ENCODE measurements at regions not wholly inside any gene's neighbourhood (a gene's known extent, or its start where the extent isn't known, plus 50 kb on each side); places are given as distances from the start of the nearest gene placed in this dataset.

- Histone ChIP-seq H3K4me3 (ENCODE audit: low read length) (no peak overlapping the region), H3K36me3 (ENCODE audit: control insufficient read depth, insufficient read depth, low read length) (no peaks in the 10 kb centered on the region), H3K9ac (ENCODE audit: low read length) (no peak overlapping the region), H3K27ac (ENCODE audit: low read depth, low read length) (no peak overlapping the region), H3K4me1 (ENCODE audit: control insufficient read depth, insufficient read depth, low read length) (no peaks in the 10 kb centered on the region), H3K27me3 (ENCODE audit: control insufficient read depth, insufficient read depth, low read length) (no peaks in the 10 kb centered on the region)
These were observed 873.7 kb upstream of the FAT3 start for GRCh38 chr11:91350931-91351330.

GRCh38 chr11:91326751-91327150 is 897.9 kb upstream of the FAT3 start:
- H3K27me3 ChIP-seq (ENCODE audit: control insufficient read depth, insufficient read depth, low read length): no peaks in the 10 kb centered on the region
- no peaks in the 10 kb centered on the region for H3K4me1 ChIP-seq (ENCODE audit: control insufficient read depth, insufficient read depth, low read length)
- H3K27ac ChIP-seq (ENCODE audit: low read depth, low read length): no peak overlapping the region
- H3K36me3 ChIP-seq (ENCODE audit: control insufficient read depth, insufficient read depth, low read length): no peaks in the 10 kb centered on the region
- no peak overlapping the region for H3K4me3 ChIP-seq (ENCODE audit: low read length)
- no peak overlapping the region for H3K9ac ChIP-seq (ENCODE audit: low read length)

- H3K4me1 ChIP-seq (ENCODE audit: control insufficient read depth, insufficient read depth, low read length): no peaks in the 10 kb centered on the region
- no peaks in the 10 kb centered on the region for H3K27me3 ChIP-seq (ENCODE audit: control insufficient read depth, insufficient read depth, low read length)
- no peaks in the 10 kb centered on the region for H3K36me3 ChIP-seq (ENCODE audit: control insufficient read depth, insufficient read depth, low read length)
- H3K27ac ChIP-seq (ENCODE audit: low read depth, low read length): no peak overlapping the region
- no peak overlapping the region for H3K9ac ChIP-seq (ENCODE audit: low read length)
- H3K4me3 ChIP-seq (ENCODE audit: low read length): no peak overlapping the region
These were observed 898.3 kb upstream of the FAT3 start for GRCh38 chr11:91326280-91326679.

GRCh38 chr11:91314521-91314920 is 910.1 kb upstream of the FAT3 start:
- H3K4me1 ChIP-seq (ENCODE audit: control insufficient read depth, insufficient read depth, low read length): no peaks in the 10 kb centered on the region
- H3K4me3 ChIP-seq (ENCODE audit: low read length): no peak overlapping the region
- H3K27me3 ChIP-seq (ENCODE audit: control insufficient read depth, insufficient read depth, low read length): no peaks in the 10 kb centered on the region
- no peak overlapping the region for H3K27ac ChIP-seq (ENCODE audit: low read depth, low read length)
- no peak overlapping the region for H3K9ac ChIP-seq (ENCODE audit: low read length)
- H3K36me3 ChIP-seq (ENCODE audit: control insufficient read depth, insufficient read depth, low read length): no peaks in the 10 kb centered on the region

DNA sequence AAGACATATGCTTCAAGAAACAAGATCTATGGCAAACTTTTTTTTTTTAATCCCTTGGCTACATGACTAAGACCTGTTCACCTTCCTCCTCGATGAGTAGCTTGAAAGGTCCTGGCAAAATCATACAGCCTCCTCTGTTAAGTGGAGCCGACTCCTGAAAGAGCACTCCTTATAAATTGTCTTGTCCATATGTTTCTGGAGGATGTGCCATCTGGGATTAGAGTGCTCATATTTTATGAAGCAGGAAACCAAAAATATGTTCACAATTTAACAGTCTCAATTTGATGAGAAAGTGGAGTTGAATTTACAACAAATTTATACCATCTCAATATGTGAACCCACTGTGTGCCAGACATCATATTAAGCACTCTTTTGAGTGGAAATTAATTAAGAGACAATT is 912.1 kb upstream of the FAT3 start:
- Histone ChIP-seq H3K27me3 (ENCODE audit: control insufficient read depth, insufficient read depth, low read length) (no peaks in the 10 kb centered on the region), H3K27ac (ENCODE audit: low read depth, low read length) (no peak overlapping the region), H3K4me1 (ENCODE audit: control insufficient read depth, insufficient read depth, low read length) (no peaks in the 10 kb centered on the region), H3K4me3 (ENCODE audit: low read length) (no peak overlapping the region), H3K36me3 (ENCODE audit: control insufficient read depth, insufficient read depth, low read length) (no peaks in the 10 kb centered on the region), H3K9ac (ENCODE audit: low read length) (no peak overlapping the region)

GRCh38 chr11:91310085-91310484 is 914.5 kb upstream of the FAT3 start:
- Histone ChIP-seq H3K4me1 (ENCODE audit: control insufficient read depth, insufficient read depth, low read length) (no peaks in the 10 kb centered on the region), H3K36me3 (ENCODE audit: control insufficient read depth, insufficient read depth, low read length) (no peaks in the 10 kb centered on the region), H3K9ac (ENCODE audit: low read length) (no peak overlapping the region), H3K27me3 (ENCODE audit: control insufficient read depth, insufficient read depth, low read length) (no peaks in the 10 kb centered on the region), H3K4me3 (ENCODE audit: low read length) (no peak overlapping the region), H3K27ac (ENCODE audit: low read depth, low read length) (no peak overlapping the region)

GRCh38 chr11:91308069-91308468 is 916.5 kb upstream of the FAT3 start:
- no peaks in the 10 kb centered on the region for H3K27me3 ChIP-seq (ENCODE audit: control insufficient read depth, insufficient read depth, low read length)
- H3K27ac ChIP-seq (ENCODE audit: low read depth, low read length): no peak overlapping the region
- no peaks in the 10 kb centered on the region for H3K4me1 ChIP-seq (ENCODE audit: control insufficient read depth, insufficient read depth, low read length)
- no peak overlapping the region for H3K9ac ChIP-seq (ENCODE audit: low read length)
- no peak overlapping the region for H3K4me3 ChIP-seq (ENCODE audit: low read length)
- no peaks in the 10 kb centered on the region for H3K36me3 ChIP-seq (ENCODE audit: control insufficient read depth, insufficient read depth, low read length)

DNA sequence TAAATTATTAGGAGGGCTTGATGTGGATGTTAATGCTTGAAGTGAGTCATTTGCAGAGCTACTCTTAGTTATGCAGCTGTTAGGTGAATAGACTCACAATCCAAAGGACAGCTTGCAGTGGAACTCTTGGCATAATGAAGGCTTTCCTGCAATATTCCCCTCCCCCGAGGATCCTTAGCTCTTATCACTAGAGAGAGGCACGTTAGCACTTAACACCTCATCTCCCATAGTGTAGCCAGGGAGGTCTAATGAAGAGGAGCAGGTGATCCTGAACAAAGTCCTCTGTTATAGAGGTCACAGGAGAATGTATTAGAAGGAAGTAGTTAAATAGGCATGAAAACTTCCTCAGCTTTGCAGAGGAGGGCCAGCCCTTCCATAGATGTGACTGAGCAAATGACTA is 919.2 kb upstream of the FAT3 start:
- H3K36me3 ChIP-seq (ENCODE audit: control insufficient read depth, insufficient read depth, low read length): no peaks in the 10 kb centered on the region
- H3K27ac ChIP-seq (ENCODE audit: low read depth, low read length): no peak overlapping the region
- H3K27me3 ChIP-seq (ENCODE audit: control insufficient read depth, insufficient read depth, low read length): no peaks in the 10 kb centered on the region
- H3K4me1 ChIP-seq (ENCODE audit: control insufficient read depth, insufficient read depth, low read length): no peaks in the 10 kb centered on the region
- no peak overlapping the region for H3K4me3 ChIP-seq (ENCODE audit: low read length)
- H3K9ac ChIP-seq (ENCODE audit: low read length): no peak overlapping the region

DNA sequence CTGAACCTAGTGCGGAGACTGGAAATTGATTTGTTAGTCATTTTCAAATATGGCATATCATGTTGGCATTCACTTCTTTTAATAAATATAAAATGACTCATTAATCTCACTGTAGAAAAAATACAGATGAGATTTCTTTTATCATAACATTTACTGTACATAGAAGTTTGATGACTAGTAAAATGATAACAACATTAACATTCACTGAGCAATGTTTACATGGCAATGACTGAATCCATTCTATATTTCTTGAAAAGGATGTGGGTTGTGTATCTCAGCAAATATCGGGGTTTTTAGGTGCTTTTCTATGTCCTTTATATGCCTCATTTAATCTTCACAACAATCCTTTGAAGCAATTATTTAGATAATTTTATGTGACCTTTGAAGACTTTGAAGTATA is 920.9 kb upstream of the FAT3 start:
- no peak overlapping the region for H3K9ac ChIP-seq (ENCODE audit: low read length)
- H3K4me3 ChIP-seq (ENCODE audit: low read length): no peak overlapping the region
- no peak overlapping the region for H3K27ac ChIP-seq (ENCODE audit: low read depth, low read length)
- no peaks in the 10 kb centered on the region for H3K27me3 ChIP-seq (ENCODE audit: control insufficient read depth, insufficient read depth, low read length)
- H3K36me3 ChIP-seq (ENCODE audit: control insufficient read depth, insufficient read depth, low read length): no peaks in the 10 kb centered on the region
- no peaks in the 10 kb centered on the region for H3K4me1 ChIP-seq (ENCODE audit: control insufficient read depth, insufficient read depth, low read length)

- Histone ChIP-seq H3K9ac (ENCODE audit: low read length) (no peak overlapping the region), H3K36me3 (ENCODE audit: control insufficient read depth, insufficient read depth, low read length) (no peaks in the 10 kb centered on the region), H3K27ac (ENCODE audit: low read depth, low read length) (no peak overlapping the region), H3K4me1 (ENCODE audit: control insufficient read depth, insufficient read depth, low read length) (no peaks in the 10 kb centered on the region), H3K4me3 (ENCODE audit: low read length) (no peak overlapping the region), H3K27me3 (ENCODE audit: control insufficient read depth, insufficient read depth, low read length) (no peaks in the 10 kb centered on the region)
These were observed 924.6 kb upstream of the FAT3 start for GRCh38 chr11:91299980-91300379.

GRCh38 chr11:91296629-91297028 is 928.0 kb upstream of the FAT3 start:
- Histone ChIP-seq H3K27ac (ENCODE audit: low read depth, low read length) (no peak overlapping the region), H3K36me3 (ENCODE audit: control insufficient read depth, insufficient read depth, low read length) (no peaks in the 10 kb centered on the region)

GRCh38 chr11:91295591-91295990 is 929.0 kb upstream of the FAT3 start:
- Histone ChIP-seq H3K27ac (ENCODE audit: low read depth, low read length) (no peak overlapping the region), H3K4me3 (ENCODE audit: low read length) (no peak overlapping the region), H3K9ac (ENCODE audit: low read length) (no peak overlapping the region), H3K4me1 (ENCODE audit: control insufficient read depth, insufficient read depth, low read length) (no peaks in the 10 kb centered on the region), H3K27me3 (ENCODE audit: control insufficient read depth, insufficient read depth, low read length) (no peaks in the 10 kb centered on the region), H3K36me3 (ENCODE audit: control insufficient read depth, insufficient read depth, low read length) (no peaks in the 10 kb centered on the region)

More at GRCh38 chr11:91296629-91297028, 928.0 kb upstream of the FAT3 start:
- H3K4me1 ChIP-seq (ENCODE audit: control insufficient read depth, insufficient read depth, low read length): no peaks in the 10 kb centered on the region
- no peak overlapping the region for H3K9ac ChIP-seq (ENCODE audit: low read length)
- H3K27me3 ChIP-seq (ENCODE audit: control insufficient read depth, insufficient read depth, low read length): no peaks in the 10 kb centered on the region
- no peak overlapping the region for H3K4me3 ChIP-seq (ENCODE audit: low read length)

DNA sequence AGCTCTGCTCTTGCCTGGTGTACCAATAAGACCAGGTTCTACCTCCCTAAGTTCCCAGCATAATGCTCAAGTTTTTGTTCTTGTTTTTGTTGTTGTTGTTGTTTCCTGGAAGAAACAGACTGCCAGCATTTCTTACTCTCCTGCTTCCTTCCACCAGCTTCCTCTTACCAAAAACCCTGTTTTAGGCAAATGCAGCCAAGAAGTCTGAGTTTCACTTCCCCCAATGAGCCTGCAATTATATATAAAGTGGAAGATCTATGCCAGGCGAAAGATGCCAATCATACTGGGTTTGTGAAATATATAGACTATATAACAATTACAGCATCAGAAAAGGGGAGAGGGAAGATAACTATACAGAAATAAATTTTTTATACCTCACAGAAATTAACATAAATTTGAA is 931.5 kb upstream of the FAT3 start:
- Histone ChIP-seq H3K4me3 (ENCODE audit: low read length) (no peak overlapping the region), H3K27ac (ENCODE audit: low read depth, low read length) (no peak overlapping the region), H3K36me3 (ENCODE audit: control insufficient read depth, insufficient read depth, low read length) (no peaks in the 10 kb centered on the region), H3K27me3 (ENCODE audit: control insufficient read depth, insufficient read depth, low read length) (no peaks in the 10 kb centered on the region), H3K4me1 (ENCODE audit: control insufficient read depth, insufficient read depth, low read length) (no peaks in the 10 kb centered on the region), H3K9ac (ENCODE audit: low read length) (no peak overlapping the region)

Measured in rectal smooth muscle tissue (tissue), 1 donor.